Endometrial microvascular endothelial cells (primary cell): ENCODE measurements at regions not wholly inside any gene's neighbourhood (a gene's known extent, or its start where the extent isn't known, plus 50 kb on each side); places are given as distances from the start of the nearest gene placed in this dataset.
"Not testable (repeated sequence)": the region's sequence is repeated elsewhere in the genome, so short reads cannot be mapped to it uniquely, and the experiment has no call there.

Experiments used
- in situ Hi-C: cut with HindIII; loops from 2 replicates; pipeline ENCODE4 v1.10.0; 2017; ENCODE audit warnings: low sequenced_read_pairs, low pct_unique_long_range_greater_than_20kb; ENCODE audit errors: inconsistent ontology term

DNA sequence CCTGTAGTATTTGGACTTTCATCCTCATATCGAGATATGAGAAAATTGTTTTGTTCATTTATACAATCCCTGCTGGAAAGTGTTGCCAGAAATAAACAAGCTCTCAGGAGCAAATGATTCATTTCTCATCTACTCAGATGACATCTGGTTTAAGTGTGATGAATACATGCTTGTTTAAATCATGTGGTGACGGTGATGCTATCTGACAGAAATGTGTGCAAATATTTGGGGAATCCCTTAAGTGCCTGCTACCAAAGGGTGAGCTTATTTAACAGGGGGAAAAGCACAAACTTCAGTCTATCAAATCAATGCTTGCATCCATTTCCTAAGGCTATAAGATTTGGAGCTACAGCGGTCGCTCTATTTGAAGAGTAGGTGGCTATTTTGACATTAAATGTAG, 368.3 kb upstream of the SASH1 start:
- in situ Hi-C loops: no loop called here

GRCh38 chr6:147977851-147978465, 364.7 kb upstream of the SASH1 start:
- in situ Hi-C loops: no loop called here

DNA sequence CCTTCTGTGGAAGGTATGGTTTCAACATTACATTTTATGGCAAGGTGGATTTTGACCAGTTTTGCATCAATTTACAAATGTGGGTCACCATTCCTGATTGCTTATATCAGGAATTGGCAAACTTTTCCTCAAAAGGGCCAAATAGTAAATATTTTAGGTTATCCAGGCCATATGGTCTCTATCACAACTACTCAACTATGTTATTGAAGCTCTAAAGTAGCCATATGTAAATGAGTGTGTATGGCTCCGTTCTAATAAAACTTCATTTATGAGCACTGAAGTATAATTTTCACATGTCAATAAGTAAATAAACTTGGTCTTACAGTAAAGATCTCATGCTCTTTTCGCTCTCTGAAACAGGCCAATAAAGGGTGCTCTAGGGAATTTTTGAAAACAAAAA, 362.7 kb upstream of the SASH1 start:
- in situ Hi-C loops: no loop called here

DNA sequence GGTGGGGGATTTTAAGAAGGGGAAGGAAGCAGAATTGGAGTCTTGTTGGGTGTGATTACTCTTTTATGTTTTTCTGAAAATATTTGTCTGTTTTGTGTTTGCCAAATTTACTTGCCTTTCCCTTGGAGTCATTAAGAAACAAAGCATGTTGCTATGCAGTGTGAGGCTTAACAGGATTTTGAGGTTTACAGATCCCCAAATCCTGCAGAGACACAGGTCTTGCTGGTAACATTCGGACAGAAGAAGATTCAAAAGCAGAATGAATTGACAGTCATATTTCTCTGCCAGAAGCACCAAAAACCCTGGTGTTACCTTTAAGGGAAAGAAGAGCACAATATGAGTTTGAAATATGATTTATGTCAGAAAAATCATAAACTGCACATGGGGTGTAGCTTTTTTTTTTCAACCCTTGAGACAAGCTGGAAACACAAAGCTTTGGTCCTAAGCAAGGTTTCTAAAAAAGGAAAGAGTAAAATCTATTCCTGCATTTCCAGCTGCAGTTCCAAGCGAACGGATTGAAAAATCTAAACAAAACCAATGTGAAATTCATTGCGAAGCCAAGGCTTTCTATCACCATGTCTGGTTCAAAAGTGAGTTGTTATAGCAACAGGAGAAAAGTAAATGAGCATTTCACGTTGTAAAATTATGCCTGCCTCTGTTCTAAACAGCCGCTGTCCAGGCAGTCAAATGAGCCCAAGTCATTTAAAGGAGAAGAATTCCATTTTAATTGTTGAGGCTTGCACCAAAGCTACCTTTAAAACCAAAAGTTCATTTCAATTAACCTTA, 358.9 kb upstream of the SASH1 start:
- in situ Hi-C loops: no loop called here

- in situ Hi-C loops: no loop called here
Observed at GRCh38 chr6:147986846-147987245, 355.8 kb upstream of the SASH1 start.

DNA sequence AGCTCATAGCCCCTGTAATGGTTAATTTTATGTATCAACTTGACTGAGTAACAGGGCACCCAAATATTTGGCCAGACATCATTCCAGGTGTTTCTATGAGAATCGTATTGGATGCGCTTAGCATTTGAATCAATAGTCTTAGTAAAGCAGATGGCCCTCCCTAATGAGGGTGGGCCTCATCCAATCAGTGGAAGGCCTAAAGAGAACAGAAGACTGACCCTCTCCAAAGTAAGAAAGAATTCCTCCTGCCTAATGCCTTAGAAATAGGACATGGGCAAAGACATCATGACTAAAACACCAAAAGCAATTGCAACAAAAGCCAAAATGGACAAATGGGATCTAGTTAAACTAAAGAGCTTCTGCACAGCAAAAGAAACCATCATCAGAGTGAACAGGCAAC, 352.5 kb upstream of the SASH1 start:
- in situ Hi-C loops: no loop called here

DNA sequence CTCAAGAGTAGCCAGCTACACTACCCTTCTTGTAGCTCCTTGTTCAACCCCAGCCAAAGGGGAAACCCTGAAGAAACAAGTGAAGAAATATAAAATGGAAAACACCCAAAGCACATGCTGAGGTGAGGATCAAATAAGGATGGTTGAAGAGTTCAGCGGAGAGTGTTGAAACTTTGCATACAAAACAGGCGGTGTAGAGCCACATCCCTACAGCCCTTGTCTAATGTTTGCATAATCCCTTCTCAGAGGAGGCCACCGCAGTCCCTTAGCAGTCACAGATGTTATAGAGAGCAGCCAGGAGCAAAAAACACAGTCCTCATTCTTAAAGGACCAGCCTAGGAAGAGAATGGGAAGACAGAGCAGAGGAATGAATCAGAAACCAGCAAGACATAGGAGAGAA, 350.7 kb upstream of the SASH1 start:
- in situ Hi-C loops: no loop called here

DNA sequence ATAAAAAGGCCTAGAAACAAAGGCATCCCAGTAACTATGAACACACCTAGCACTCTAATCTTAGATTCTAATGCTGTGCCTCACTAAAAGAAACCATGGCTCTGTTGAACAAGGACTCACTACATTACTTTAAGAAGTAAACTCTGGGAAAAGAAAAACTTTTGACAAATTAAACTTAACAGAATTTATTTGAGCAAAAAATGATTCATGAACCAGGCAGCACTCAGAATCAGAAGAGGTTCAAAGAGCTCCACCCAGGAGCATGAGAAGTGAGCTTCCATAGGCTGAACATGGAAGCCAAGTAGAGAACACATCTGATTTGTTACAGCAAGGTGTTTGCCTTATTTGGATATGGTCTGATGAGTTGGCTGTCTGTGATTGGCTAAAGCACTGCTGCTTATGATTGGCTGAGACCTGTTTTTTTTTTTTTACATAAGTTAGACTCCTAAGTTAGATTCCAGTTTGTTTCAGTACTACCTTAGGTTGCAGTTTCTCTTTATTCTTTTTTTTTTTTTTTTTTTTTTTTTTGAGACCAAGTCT, 343.6 kb upstream of the SASH1 start:
- in situ Hi-C loops: no loop called here

DNA sequence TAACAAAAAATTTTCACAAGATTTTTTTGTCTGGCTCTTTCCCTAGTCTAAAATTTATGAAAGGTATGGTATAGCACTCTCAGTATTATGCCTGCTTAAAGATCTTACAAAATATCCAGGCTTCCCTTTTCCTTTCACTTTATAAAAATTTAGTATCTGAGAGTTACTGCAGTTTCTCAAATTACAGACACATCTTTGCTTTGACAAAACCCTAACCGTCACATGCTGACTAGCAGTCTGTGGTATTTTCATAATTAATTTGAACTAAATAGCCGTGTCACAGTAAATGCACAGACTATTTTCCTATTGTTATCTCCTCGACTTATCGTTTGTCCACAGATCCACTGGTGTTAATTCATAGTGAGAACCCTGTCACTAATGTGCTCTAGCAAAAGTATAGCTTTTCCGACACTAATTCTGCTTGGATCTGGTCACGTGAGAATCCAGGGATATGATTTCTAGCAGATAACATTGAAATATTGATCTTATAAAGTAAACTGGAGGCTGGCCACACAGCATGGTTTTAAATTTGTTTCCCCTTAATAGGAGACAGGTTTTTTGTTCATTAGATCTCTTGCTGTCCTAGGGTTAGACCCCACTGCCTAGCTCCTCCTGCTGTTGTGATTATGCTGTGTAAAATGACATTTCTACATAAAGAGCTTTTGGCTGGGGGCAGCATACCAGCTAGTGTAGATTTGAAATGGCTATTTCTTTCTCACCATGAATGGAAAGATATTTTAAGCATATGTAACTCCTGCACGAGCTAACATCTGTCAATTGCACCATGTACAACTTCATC, 340.6 kb upstream of the SASH1 start:
- in situ Hi-C loops: no loop called here

DNA sequence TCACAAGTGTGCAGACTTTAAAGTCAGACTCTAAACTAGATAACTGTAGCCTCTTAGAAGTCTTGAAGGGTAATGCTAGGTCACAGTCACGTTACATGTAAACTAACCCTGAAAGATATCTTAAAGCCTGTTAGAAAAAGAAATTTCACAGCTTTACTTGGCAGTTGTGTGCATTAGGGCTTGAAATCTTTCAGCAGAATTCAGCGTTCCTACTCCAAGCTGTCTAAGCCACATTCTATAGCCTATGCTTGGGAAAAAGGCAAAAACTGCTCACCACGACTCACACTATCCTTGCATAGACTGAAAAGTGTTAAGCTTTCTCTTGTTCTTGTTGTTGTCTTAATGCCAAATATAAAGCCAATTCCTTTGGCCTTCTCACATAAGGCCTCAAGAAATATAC, 338.0 kb upstream of the SASH1 start:
- in situ Hi-C loops: no loop called here

DNA sequence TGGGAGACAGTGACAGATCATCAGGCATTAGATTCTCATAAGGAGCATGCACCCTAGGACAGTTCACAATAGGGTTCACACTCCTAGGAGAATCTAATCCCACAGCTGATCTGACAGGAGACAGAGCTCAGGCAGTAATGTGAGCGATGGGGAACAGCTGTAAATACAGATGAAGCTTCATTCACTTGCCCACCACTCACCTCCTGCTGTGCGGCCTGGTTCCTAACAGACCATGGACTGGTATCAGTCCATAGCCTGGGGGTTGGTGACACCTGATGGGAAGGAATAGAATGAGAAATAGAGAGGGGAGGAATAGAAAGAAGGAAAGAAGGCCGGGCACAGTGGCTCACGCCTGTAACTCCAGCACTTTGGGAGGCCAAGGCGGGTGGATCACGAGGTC, 336.8 kb upstream of the SASH1 start:
- in situ Hi-C loops: no loop called here

DNA sequence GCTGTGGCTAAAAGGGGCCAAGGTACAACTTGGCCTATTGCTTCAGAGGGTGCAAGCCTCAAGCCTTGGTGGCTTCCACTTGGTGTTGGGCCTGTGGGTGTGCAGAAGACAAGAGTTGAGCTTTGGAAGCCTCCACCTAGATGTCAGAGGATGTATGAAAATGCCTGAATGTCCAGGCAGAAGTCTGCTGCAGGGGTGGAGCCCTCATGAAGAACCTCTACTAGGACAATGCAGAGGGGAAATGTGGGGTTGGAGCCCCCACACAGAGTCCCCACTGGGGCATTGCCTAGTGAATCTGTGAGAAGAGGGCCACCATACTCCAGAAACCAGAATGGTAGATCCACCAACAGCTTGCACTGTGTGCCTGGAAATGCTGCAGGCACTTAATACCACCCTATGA, 332.1 kb upstream of the SASH1 start:
- in situ Hi-C loops: not testable (repeated sequence)

DNA sequence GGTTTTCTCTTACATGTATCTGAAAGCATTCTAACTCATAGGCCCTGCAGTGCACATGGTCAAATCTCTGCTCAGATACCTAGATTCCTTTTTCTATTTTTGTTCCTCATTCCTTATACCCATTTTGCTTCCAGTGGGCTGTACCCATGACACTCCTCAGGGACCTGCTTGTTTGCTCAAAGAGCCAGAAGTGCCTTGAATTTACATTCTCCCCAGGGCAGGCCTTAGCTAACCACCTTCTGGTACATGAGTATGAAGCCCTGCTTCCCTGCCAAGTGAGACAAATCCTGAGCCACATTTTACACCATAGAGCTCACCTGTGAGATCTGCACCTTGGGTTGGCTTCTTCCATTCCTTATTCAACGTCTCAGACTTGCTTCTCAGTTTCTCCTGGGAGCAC, 326.6 kb upstream of the SASH1 start:
- in situ Hi-C loops: no loop called here

- in situ Hi-C loops: no loop called here
Observed at GRCh38 chr6:148021165-148021564, 321.5 kb upstream of the SASH1 start.

- in situ Hi-C loops: no loop called here
Observed at GRCh38 chr6:148021699-148022098, 320.9 kb upstream of the SASH1 start.

DNA sequence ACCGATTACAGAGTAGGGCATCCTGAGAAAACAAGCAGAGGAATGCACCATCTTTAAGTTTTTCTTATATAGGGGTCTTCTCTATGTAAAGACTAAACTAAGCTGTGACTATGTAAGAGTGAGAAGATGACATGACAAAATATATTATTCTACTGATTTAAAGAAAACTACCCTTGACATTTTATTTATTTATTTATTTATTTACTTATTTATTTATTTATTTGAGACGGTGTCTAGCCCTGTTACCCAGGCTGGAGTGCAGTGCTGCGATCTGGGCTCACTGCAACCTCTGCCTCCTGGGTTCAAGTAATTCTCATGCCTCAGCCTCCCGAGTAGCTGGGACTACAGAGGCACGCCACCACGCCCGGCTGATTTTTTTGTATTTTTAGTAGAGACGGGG, 320.4 kb upstream of the SASH1 start:
- in situ Hi-C loops: not testable (repeated sequence)

DNA sequence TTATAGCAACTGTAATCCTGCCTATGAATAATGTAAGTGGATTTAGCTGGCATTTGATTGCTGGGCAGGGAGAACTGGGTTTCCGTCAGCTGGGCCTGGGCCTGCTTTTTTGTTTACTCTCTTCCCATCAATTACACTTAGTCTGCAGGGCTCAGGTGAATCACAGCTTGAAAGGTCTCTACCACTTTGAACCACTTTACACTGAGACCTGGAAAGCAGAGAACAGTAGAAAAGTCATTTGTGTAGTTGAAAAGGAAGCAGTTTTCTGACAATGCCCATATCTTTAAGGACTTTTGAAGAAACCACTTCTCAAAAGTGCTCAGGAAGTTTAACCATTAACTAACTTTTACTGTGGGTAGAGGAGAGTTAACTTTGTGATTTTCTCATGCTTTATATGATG, 315.4 kb upstream of the SASH1 start:
- in situ Hi-C loops: no loop called here

- in situ Hi-C loops: no loop called here
Observed at GRCh38 chr6:148035806-148036390, 306.7 kb upstream of the SASH1 start.

- in situ Hi-C loops: no loop called here
Observed at GRCh38 chr6:148037496-148037895, 305.1 kb upstream of the SASH1 start.
